T47D (cell line): ENCODE measurements at regions not wholly inside any gene's neighbourhood (a gene's known extent, or its start where the extent isn't known, plus 50 kb on each side); places are given as distances from the start of the nearest gene placed in this dataset.
"Not testable (repeated sequence)": the region's sequence is repeated elsewhere in the genome, so short reads cannot be mapped to it uniquely, and the experiment has no call there.

Experiments
- DNase-seq, 2 experiments: peaks; one replicate each; pipeline versions ENCODE4 v3.0.0 to v3.0.0-alpha.2; 2011 to 2012; ENCODE audit warnings: low read depth in 1 of 2, low spot score in 1 of 2
- JUND ChIP-seq: IDR thresholded peaks from 2 replicates; pipeline ENCODE4 v1.6.1; 2012; ENCODE audit warnings: low read depth
- in situ Hi-C: cut with HindIII; loops from 2 replicates; pipeline ENCODE4 v1.10.0; 2016; ENCODE audit warnings: low sequenced_read_pairs, low pct_unique_long_range_greater_than_20kb

DNA sequence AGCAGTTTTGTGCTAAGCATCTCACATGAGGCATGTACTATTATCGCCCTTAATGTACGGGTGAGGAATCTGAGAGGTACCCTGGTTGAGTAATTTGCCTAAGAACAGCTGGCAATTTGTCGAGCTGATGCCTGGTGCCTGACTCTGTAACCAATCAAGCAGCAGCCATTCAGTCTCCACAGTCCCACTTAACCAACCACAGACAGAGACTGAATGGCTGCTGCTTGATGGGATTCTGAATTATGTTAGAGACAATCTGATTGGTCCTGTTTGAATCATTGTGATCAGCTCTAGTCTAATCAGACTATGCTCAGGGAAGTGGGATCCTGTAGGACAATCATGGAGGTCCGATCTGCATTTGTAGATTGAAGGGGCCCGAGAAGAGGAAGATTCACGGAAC lies 447.0 kb downstream of the SHISA9 start:
- in situ Hi-C loops, result no loop called here
- TF ChIP-seq JUND, result no peak
- DNase-seq, result no peak

- no peak for TF ChIP-seq JUND
- in situ Hi-C loops, result no loop called here
- no peak for DNase-seq
Observed at GRCh38 chr16:13350000-13350399, 448.6 kb downstream of the SHISA9 start.

GRCh38 chr16:13351181-13351580 lies 449.8 kb downstream of the SHISA9 start:
- TF ChIP-seq JUND, result no peak
- in situ Hi-C loops, result no loop called here
- no peak for DNase-seq

DNA sequence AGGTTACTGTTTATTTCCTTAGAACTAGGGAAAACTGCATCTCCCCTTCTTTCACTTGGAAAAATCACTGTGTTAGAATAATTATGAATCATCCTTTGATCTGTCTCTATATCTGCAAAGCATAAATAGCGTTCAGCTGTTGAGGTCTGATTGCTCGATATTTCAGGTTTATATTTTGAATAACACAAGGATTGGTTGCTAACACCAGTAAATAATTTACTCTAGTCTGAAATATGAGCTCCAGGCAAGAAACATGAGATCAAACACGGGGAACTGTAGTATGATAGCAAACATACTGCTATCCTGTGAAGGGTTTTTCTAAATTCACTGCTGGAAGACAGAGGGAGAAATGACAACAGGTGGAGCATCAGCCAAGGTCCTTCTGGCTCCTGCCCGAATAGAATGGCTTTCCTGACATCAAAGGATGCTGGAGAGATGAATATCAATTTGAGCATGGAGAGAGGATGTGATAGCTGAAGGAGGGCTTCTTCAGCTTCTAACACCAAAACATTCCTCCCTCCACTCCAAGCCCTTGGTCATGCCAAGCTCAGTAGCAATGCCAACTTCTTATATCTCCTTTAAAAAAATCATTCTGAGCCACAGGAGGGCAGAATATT lies 450.3 kb downstream of the SHISA9 start:
- in situ Hi-C loops, result no loop called here

DNA sequence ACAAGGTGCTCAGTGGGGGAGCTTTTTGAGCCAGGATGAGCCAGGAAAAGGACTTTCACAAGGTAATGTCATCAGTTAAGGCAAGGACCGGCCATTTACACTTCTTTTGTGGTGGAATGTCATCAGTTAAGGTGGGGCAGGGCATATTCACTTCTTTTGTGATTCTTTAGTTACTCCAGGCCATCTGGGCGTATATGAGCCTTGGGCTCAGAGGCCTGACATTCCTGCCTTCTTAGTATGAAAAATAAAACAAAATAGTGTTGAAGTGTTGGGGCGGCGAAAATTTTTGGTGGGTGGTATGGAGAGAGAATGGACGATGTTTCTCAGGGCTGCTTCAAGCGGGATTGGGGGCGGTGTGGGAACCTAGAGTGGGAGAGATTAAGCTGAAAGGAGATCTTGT lies 451.4 kb downstream of the SHISA9 start:
- DNase-seq, in situ Hi-C loops: not testable (repeated sequence)

More for the DNA sequence above, 450.3 kb downstream of the SHISA9 start:
- no peak for TF ChIP-seq JUND
- no peak for DNase-seq

- in situ Hi-C loops, DNase-seq: not testable (repeated sequence)
Observed at GRCh38 chr16:13357842-13358241, 456.4 kb downstream of the SHISA9 start.

GRCh38 chr16:13359835-13360234 lies 458.4 kb downstream of the SHISA9 start:
- TF ChIP-seq JUND, result no peak
- no peak for DNase-seq
- in situ Hi-C loops, result no loop called here

- no peak for TF ChIP-seq JUND
Observed at GRCh38 chr16:13372421-13372820, 471.0 kb downstream of the SHISA9 start.

GRCh38 chr16:13376174-13376573 lies 474.8 kb downstream of the SHISA9 start:
- no peak for DNase-seq
- TF ChIP-seq JUND, result no peak
- in situ Hi-C loops, result no loop called here

More at GRCh38 chr16:13372421-13372820, 471.0 kb downstream of the SHISA9 start:
- DNase-seq, result no peak
- in situ Hi-C loops, result no loop called here

DNA sequence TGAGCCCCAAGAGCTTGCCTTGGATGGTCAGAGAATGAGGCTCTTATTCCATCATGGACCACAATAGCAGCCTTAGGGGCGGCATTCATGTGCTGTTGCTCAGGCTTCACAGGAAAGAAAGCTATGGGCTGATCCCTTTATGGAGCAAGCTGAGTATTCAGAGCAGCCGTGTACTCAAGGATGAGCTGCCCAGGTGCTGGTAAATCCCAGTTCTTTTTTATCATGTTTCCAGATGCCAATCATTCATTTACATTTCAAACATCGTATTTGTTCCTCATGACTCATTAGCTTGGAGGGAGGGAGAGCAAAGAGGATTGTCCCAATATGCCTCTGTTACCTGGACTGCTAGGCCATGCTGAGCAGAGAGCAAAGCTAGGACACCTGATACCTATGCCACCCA lies 475.7 kb downstream of the SHISA9 start:
- TF ChIP-seq JUND, result no peak
- in situ Hi-C loops, result no loop called here
- no peak for DNase-seq

DNA sequence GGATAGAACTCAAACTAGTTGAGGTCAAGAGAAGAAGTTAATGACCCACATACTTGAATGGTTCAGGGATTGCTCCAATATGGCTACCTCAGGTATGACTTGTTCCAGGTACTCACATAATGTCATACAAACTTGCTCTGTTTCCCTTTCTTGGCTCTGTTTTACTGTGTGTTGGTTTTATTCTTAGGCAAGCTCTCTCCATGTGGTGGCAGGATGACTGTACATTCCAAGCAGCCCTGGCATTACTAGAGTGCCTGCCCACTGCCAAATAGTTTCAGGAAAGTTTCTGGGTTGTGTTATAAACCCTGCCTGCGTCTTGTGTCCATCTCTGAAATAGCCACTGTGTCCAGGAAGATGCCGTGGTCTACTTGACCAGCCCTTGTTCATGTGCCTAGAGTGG lies 476.8 kb downstream of the SHISA9 start:
- DNase-seq, result no peak
- in situ Hi-C loops, result no loop called here
- no peak for TF ChIP-seq JUND

DNA sequence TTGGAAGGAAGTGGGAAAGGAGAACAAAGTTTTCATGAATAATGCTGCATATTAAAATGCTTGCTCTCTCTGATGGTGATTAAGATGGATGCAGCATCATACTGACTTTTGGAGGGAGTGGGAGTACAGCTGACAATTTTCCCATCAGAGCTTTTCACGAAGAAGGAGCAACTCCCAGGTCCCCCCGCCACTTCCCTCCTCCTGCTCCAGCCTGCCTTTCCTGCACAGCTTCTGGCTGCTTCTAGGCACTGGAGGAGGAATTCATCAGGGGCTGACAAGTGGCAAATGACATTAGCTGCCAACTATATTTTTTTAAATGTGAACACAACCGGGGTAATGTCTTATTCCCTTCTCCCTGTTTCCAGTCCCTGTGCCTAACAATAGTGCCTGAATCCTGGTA lies 477.9 kb downstream of the SHISA9 start:
- TF ChIP-seq JUND, result no peak
- in situ Hi-C loops, result no loop called here
- DNase-seq, result no peak

- in situ Hi-C loops, DNase-seq: not testable (repeated sequence)
Observed at GRCh38 chr16:13385156-13386040, 484.0 kb downstream of the SHISA9 start.
